LNCAP (cell line): ENCODE measurements at regions not wholly inside any gene's neighbourhood (a gene's known extent, or its start where the extent isn't known, plus 50 kb on each side); places are given as distances from the start of the nearest gene placed in this dataset.

Experiments
- CTCF ChIP-seq: fragments of 450-650 bp; IDR thresholded peaks from 2 replicates; pipeline ENCODE4 v1.5.1; 2017; ENCODE audit warnings: mild to moderate bottlenecking

GRCh38 chr1:95535614-95536013 is 301.6 kb downstream of the RWDD3 start:
- TF ChIP-seq CTCF: no peak

GRCh38 chr1:95536501-95536900 is 302.5 kb downstream of the RWDD3 start:
- TF ChIP-seq CTCF: no peak

GRCh38 chr1:95537176-95537575 is 303.2 kb downstream of the RWDD3 start:
- TF ChIP-seq CTCF: no peak

- no peak for TF ChIP-seq CTCF
These were observed 308.9 kb downstream of the RWDD3 start for GRCh38 chr1:95542936-95543335.

GRCh38 chr1:95547005-95547404 is 313.0 kb downstream of the RWDD3 start:
- no peak for TF ChIP-seq CTCF

- no peak for TF ChIP-seq CTCF
These were observed 314.2 kb downstream of the RWDD3 start for GRCh38 chr1:95548211-95548610.

- TF ChIP-seq CTCF: no peak
These were observed 317.2 kb downstream of the RWDD3 start for GRCh38 chr1:95551201-95551600.

- no peak for TF ChIP-seq CTCF
These were observed 319.6 kb downstream of the RWDD3 start for GRCh38 chr1:95553595-95553994.
